Gastroesophageal sphincter (tissue), 4 donors: ENCODE measurements at regions not wholly inside any gene's neighbourhood (a gene's known extent, or its start where the extent isn't known, plus 50 kb on each side); places are given as distances from the start of the nearest gene placed in this dataset.

ENCODE experiments used
- ATAC-seq: fragments of 150-250 bp; one replicate; pipeline ENCODE4 v1.9.1; 2016; ENCODE audit warnings: mild to moderate bottlenecking, moderate library complexity
- H3K27ac ChIP-seq, 4 donors: fragments of 200-600 bp; sonication (generic) in 3 of 4; 1 replicate in 3 of 4; 2 replicates in 1 of 4; pipeline ENCODE4 v1.5.1; 2016 to 2019
- H3K27me3 ChIP-seq: fragments of 200-600 bp; sonication (generic); one replicate; pipeline ENCODE4 v1.5.1; 2019
- H3K36me3 ChIP-seq, 2 donors: fragments of 200-600 bp; sonication (generic); one replicate each; pipeline ENCODE4 v1.5.1; 2019; ENCODE audit warnings: control low read depth in 1 of 2
- H3K4me1 ChIP-seq, 3 donors: fragments of 200-600 bp; sonication (generic); 1 replicate in 2 of 3; 2 replicates in 1 of 3; pipeline ENCODE4 v1.5.1; 2016 to 2019; ENCODE audit warnings: control low read depth in 2 of 3
- H3K4me3 ChIP-seq, 2 donors: fragments of 200-600 bp; sonication (generic); one replicate each; pipeline ENCODE4 v1.5.1; 2019; ENCODE audit warnings: mild to moderate bottlenecking in 1 of 2, moderate library complexity in 1 of 2
- H3K9me3 ChIP-seq, 3 donors: fragments of 200-600 bp; sonication (generic); one replicate each; pipeline ENCODE4 v1.5.1; 2017 to 2019; ENCODE audit warnings: control low read depth in 2 of 3
- EP300 ChIP-seq: sonication (generic); formaldehyde crosslinking; IDR thresholded peaks from one replicate; pipeline ENCODE4 v1.6.1; 2017; ENCODE audit warnings: antibody characterized with exemption, mild to moderate bottlenecking
- POLR2A ChIP-seq, 2 donors: fragments of 450-650 bp; IDR thresholded peaks; one replicate each; pipeline ENCODE4 v1.6.1; 2017; ENCODE audit warnings: antibody characterized with exemption in 2 of 2, mild to moderate bottlenecking in 2 of 2, moderate library complexity in 1 of 2
- POLR2AphosphoS5 ChIP-seq: sonication (generic); formaldehyde crosslinking; IDR thresholded peaks from one replicate; pipeline ENCODE4 v1.6.1; 2017; ENCODE audit warnings: antibody characterized with exemption
- WGBS, 2 donors: methylation state at CpG; one replicate each; pipeline ENCODE4 v1.1.5; 2018; ENCODE audit warnings: low coverage in 1 of 2; 5-methylcytosine and 5-hydroxymethylcytosine counted together
- TF ChIP-seq, protein P1 (sequence below), 4 experiments: fragments of 200-600 bp in 2 of 4; fragments of 450-650 bp in 2 of 4; sonication (generic) in 1 of 4; IDR thresholded peaks; one replicate each; pipeline ENCODE4 v1.5.1; 2017 to 2019; ENCODE audit warnings: antibody characterized with exemption in 4 of 4, mild to moderate bottlenecking in 2 of 4, moderate library complexity in 2 of 4

GRCh38 chr3:56971261-56971660 lies 89.2 kb upstream of the SPATA12 start:
- Histone ChIP-seq H3K9me3 (no peaks in the 10 kb centered on the region), H3K4me3 (no peak overlapping the region), H3K4me1 (no peaks in the 10 kb centered on the region), H3K27ac (no peak overlapping the region), H3K27me3 (no peaks in the 10 kb centered on the region), H3K36me3 (no peaks in the 10 kb centered on the region)
- 90 to 95% methylated on average over 4 to 6 of the region's 12 CpGs for WGBS, 2 donors
- ATAC-seq: no peak
- TF ChIP-seq, protein P1, sequence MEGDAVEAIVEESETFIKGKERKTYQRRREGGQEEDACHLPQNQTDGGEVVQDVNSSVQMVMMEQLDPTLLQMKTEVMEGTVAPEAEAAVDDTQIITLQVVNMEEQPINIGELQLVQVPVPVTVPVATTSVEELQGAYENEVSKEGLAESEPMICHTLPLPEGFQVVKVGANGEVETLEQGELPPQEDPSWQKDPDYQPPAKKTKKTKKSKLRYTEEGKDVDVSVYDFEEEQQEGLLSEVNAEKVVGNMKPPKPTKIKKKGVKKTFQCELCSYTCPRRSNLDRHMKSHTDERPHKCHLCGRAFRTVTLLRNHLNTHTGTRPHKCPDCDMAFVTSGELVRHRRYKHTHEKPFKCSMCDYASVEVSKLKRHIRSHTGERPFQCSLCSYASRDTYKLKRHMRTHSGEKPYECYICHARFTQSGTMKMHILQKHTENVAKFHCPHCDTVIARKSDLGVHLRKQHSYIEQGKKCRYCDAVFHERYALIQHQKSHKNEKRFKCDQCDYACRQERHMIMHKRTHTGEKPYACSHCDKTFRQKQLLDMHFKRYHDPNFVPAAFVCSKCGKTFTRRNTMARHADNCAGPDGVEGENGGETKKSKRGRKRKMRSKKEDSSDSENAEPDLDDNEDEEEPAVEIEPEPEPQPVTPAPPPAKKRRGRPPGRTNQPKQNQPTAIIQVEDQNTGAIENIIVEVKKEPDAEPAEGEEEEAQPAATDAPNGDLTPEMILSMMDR (IDR thresholded peaks at IDR 0.05): no peak
- TF ChIP-seq POLR2AphosphoS5 (no peak), POLR2A (IDR thresholded peaks at IDR 0.05) (no peak), EP300 (no peak)

GRCh38 chr3:56970461-56970879 lies 90.0 kb upstream of the SPATA12 start:
- TF ChIP-seq, protein P1 (IDR thresholded peaks at IDR 0.05): no peak
- TF ChIP-seq POLR2A (IDR thresholded peaks at IDR 0.05) (no peak), POLR2AphosphoS5 (no peak), EP300 (no peak)
- H3K4me3 ChIP-seq: no peak overlapping the region
- no peak overlapping the region for H3K27ac ChIP-seq
- H3K27me3 ChIP-seq: no peaks in the 10 kb centered on the region
- no peak for ATAC-seq
- no peaks in the 10 kb centered on the region for H3K9me3 ChIP-seq
- no peaks in the 10 kb centered on the region for H3K36me3 ChIP-seq
- WGBS, 2 donors: 27 to 42% methylated on average over 1 to 7 of the region's 7 CpGs
- H3K4me1 ChIP-seq: no peaks in the 10 kb centered on the region

GRCh38 chr3:56969851-56970250 lies 90.6 kb upstream of the SPATA12 start:
- peaks cover 0 to 3% (median 0%) of the 10 kb centered on the region in 3 donors for H3K9me3 ChIP-seq
- no peaks in the 10 kb centered on the region for H3K27me3 ChIP-seq
- no peak overlapping the region for H3K4me3 ChIP-seq
- H3K36me3 ChIP-seq: no peaks in the 10 kb centered on the region
- 29 to 67% methylated on average over 1 of the region's 1 CpG for WGBS, 2 donors
- H3K27ac ChIP-seq: no peak overlapping the region
- no peak for ATAC-seq
- TF ChIP-seq EP300 (no peak), POLR2A (IDR thresholded peaks at IDR 0.05) (no peak), POLR2AphosphoS5 (no peak)
- TF ChIP-seq, protein P1 (IDR thresholded peaks at IDR 0.05): no peak
- no peaks in the 10 kb centered on the region for H3K4me1 ChIP-seq

- H3K36me3 ChIP-seq: no peaks in the 10 kb centered on the region
- H3K27me3 ChIP-seq: no peaks in the 10 kb centered on the region
- no peaks in the 10 kb centered on the region for H3K4me1 ChIP-seq
- no peak overlapping the region for H3K4me3 ChIP-seq
- H3K27ac ChIP-seq: no peak overlapping the region
- peaks cover 0 to 7% (median 0%) of the 10 kb centered on the region in 3 donors for H3K9me3 ChIP-seq
- ATAC-seq: no peak
- TF ChIP-seq, protein P1 (IDR thresholded peaks at IDR 0.05): no peak
- TF ChIP-seq EP300: no peak
- TF ChIP-seq POLR2A (IDR thresholded peaks at IDR 0.05): no peak
- no peak for TF ChIP-seq POLR2AphosphoS5
These were observed 94.0 kb upstream of the SPATA12 start for GRCh38 chr3:56966509-56966908.

GRCh38 chr3:56966104-56966503 lies 94.4 kb upstream of the SPATA12 start:
- ATAC-seq: no peak
- Histone ChIP-seq H3K27me3 (no peaks in the 10 kb centered on the region), H3K36me3 (no peaks in the 10 kb centered on the region), H3K9me3 (peaks cover 0 to 7% (median 0%) of the 10 kb centered on the region in 3 donors), H3K4me3 (no peak overlapping the region), H3K4me1 (no peaks in the 10 kb centered on the region), H3K27ac (no peak overlapping the region)
- WGBS, 2 donors: 90 to 100% methylated on average over 1 of the region's 1 CpG
- TF ChIP-seq POLR2A (IDR thresholded peaks at IDR 0.05) (no peak), EP300 (no peak), POLR2AphosphoS5 (no peak)
- TF ChIP-seq, protein P1 (IDR thresholded peaks at IDR 0.05): no peak
